Omental fat pad (tissue), 3 donors: ENCODE measurements at regions not wholly inside any gene's neighbourhood (a gene's known extent, or its start where the extent isn't known, plus 50 kb on each side); places are given as distances from the start of the nearest gene placed in this dataset.

Source experiments
- ATAC-seq: fragments of 150-250 bp; one replicate; pipeline ENCODE4 v1.9.1; 2016; ENCODE audit warnings: mild to moderate bottlenecking, moderate library complexity; ENCODE audit not compliant: low FRiP score
- DNase-seq: peaks from one replicate; pipeline ENCODE4 v3.0.0-alpha.2; 2019; ENCODE audit warnings: low spot score
- CTCF ChIP-seq, 3 donors: fragments of 450-650 bp; IDR thresholded peaks; one replicate each; pipeline ENCODE4 v1.5.1; 2016 to 2017; ENCODE audit warnings: antibody characterized with exemption in 3 of 3, mild to moderate bottlenecking in 3 of 3, moderate library complexity in 2 of 3

GRCh38 chr9:95815133-95815532 is 60.4 kb upstream of the ERCC6L2 start:
- ATAC-seq (no peak), DNase-seq (no peak)
- TF ChIP-seq CTCF (IDR thresholded peaks at IDR 0.05), result no peak

GRCh38 chr9:95813923-95814322 is 61.6 kb upstream of the ERCC6L2 start:
- no peak for TF ChIP-seq CTCF (IDR thresholded peaks at IDR 0.05)
- ATAC-seq (no peak), DNase-seq (no peak)

GRCh38 chr9:95810814-95811213 is 64.7 kb upstream of the ERCC6L2 start:
- TF ChIP-seq CTCF (IDR thresholded peaks at IDR 0.05), result no peak
- no peak for DNase-seq
- ATAC-seq, result no peak

GRCh38 chr9:95810133-95810532 is 65.4 kb upstream of the ERCC6L2 start:
- ATAC-seq, result no peak
- TF ChIP-seq CTCF (IDR thresholded peaks at IDR 0.05), result no peak
- DNase-seq, result no peak

GRCh38 chr9:95809686-95810085 is 65.8 kb upstream of the ERCC6L2 start:
- no peak for DNase-seq
- TF ChIP-seq CTCF (IDR thresholded peaks at IDR 0.05), result no peak
- no peak for ATAC-seq

- DNase-seq, result no peak
- ATAC-seq, result no peak
- no peak for TF ChIP-seq CTCF (IDR thresholded peaks at IDR 0.05)
Measured at GRCh38 chr9:95808011-95808410, 67.5 kb upstream of the ERCC6L2 start.

- no peak for DNase-seq
- no peak for ATAC-seq
- TF ChIP-seq CTCF (IDR thresholded peaks at IDR 0.05), result no peak
Measured at GRCh38 chr9:95807326-95807947, 68.1 kb upstream of the ERCC6L2 start.
